ENCODE measurements at regions not wholly inside any gene's neighbourhood (a gene's known extent, or its start where the extent isn't known, plus 50 kb on each side); places are given as distances from the start of the nearest gene placed in this dataset.
A peak's percentile ranks its signal among the peaks of the same experiment; 100 is the strongest.
"Not testable (repeated sequence)": the region's sequence is repeated elsewhere in the genome, so short reads cannot be mapped to it uniquely, and the experiment has no call there.

- TF ChIP-seq, protein P1, sequence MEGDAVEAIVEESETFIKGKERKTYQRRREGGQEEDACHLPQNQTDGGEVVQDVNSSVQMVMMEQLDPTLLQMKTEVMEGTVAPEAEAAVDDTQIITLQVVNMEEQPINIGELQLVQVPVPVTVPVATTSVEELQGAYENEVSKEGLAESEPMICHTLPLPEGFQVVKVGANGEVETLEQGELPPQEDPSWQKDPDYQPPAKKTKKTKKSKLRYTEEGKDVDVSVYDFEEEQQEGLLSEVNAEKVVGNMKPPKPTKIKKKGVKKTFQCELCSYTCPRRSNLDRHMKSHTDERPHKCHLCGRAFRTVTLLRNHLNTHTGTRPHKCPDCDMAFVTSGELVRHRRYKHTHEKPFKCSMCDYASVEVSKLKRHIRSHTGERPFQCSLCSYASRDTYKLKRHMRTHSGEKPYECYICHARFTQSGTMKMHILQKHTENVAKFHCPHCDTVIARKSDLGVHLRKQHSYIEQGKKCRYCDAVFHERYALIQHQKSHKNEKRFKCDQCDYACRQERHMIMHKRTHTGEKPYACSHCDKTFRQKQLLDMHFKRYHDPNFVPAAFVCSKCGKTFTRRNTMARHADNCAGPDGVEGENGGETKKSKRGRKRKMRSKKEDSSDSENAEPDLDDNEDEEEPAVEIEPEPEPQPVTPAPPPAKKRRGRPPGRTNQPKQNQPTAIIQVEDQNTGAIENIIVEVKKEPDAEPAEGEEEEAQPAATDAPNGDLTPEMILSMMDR (conservative IDR thresholded peaks at IDR 0.05) = no peak
- no peak for TF ChIP-seq ZFX (IDR thresholded peaks at IDR 0.05)
Measured at GRCh38 chr4:147151763-147152162, 206.1 kb upstream of the TTC29 start.

DNA sequence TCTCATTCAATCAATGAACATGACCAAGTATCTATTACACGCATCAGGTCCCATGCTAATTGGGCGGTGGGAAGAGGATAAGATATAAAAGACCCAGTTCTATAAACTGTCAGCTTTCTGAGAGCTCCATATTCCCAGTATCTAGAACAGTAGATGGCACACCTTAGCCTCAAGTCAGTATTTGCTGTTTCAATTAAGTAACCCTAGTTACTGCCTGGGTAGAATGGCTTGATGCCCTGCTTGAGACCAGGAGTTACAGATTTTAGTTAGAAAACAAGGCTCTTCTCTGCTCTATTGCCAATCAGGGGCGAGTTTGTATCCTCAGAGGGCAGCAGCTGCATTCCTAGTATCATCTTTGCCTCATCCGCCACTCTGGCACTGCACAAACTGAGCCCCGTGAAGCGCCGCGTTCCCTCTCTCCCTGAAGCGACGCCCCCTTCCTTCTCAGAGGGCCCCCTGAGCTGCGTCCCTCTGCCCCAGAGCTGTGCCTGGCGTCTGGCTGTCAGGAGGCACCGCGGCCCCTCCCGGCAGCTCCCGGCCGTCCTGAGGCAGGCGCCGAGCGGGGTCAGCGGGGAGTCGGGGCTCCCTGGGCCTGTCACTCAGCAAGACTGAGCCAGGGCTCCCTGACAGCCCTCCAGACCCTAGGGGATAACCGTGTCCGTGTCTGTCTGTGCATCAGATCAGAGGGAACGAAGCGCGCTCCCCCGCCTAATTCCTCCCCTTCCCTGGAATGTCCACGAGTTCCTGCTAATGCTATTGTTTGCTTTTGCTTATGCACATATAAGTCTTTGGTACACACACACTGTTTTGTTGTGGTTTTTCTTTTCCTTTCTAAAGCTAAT is 212.4 kb upstream of the TTC29 start:
- TF ChIP-seq, protein P1 (conservative IDR thresholded peaks at IDR 0.05) = no peak; the same call in 1 of the 2 replicates
- no peak for TF ChIP-seq ZFX (IDR thresholded peaks at IDR 0.05)
- peak overlapping the region; percentile 94 for H3K27ac ChIP-seq

More at GRCh38 chr4:147151763-147152162, 206.1 kb upstream of the TTC29 start:
- H3K27ac ChIP-seq = peak overlapping the region; percentile 91; the same call in 1 of the 2 replicates

GRCh38 chr4:147160908-147161513 is 215.3 kb upstream of the TTC29 start:
- no peak for TF ChIP-seq ZFX (IDR thresholded peaks at IDR 0.05)
- TF ChIP-seq, protein P1 (conservative IDR thresholded peaks at IDR 0.05) = peak; percentile 86
- no peak overlapping the region for H3K27ac ChIP-seq

GRCh38 chr4:147163311-147163710 is 217.6 kb upstream of the TTC29 start:
- peak overlapping the region; percentile 69; the same call in 1 of the 2 replicates for H3K27ac ChIP-seq
- TF ChIP-seq, protein P1 (conservative IDR thresholded peaks at IDR 0.05) = no peak
- TF ChIP-seq ZFX (IDR thresholded peaks at IDR 0.05) = no peak

DNA sequence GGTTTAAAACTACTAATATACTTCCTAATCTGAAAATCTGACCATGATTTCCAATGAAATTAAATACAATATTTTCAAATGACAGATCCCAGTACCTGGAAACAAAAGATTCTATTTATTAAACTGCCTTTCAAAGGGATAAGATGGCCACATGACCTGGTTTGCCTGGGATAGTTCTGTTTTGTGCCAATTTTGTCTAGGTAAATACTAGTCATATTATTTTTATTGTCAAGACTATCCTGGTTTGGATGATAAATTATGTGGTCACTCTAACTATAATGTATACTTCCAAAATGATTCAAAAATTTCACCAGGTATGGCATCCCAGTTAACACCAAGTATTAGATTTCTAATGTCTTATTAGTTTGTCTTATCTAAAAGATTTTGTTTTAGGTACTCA is 222.5 kb upstream of the TTC29 start:
- not testable (repeated sequence) for H3K27ac ChIP-seq

DNA sequence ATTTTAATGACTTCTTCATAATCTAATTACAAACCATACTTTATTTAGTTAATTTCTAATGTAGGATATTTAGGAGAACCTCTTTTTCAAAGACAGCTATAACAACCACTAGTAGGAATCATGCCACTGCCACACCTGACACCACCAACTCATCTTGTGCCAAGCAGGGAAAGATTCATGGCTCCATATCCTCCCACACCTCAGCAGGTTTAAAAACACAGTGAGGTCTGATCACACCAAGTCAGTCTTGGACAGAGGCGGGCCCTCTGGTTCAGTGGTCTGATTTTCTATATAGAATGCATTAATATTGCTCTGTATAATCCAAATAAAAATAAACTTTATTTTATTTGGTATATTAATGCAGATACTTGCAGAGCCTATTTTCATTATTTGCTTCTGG is 227.7 kb upstream of the TTC29 start:
- TF ChIP-seq ZFX (IDR thresholded peaks at IDR 0.05) = no peak
- TF ChIP-seq, protein P1 (conservative IDR thresholded peaks at IDR 0.05) = no peak
- no peak overlapping the region for H3K27ac ChIP-seq

DNA sequence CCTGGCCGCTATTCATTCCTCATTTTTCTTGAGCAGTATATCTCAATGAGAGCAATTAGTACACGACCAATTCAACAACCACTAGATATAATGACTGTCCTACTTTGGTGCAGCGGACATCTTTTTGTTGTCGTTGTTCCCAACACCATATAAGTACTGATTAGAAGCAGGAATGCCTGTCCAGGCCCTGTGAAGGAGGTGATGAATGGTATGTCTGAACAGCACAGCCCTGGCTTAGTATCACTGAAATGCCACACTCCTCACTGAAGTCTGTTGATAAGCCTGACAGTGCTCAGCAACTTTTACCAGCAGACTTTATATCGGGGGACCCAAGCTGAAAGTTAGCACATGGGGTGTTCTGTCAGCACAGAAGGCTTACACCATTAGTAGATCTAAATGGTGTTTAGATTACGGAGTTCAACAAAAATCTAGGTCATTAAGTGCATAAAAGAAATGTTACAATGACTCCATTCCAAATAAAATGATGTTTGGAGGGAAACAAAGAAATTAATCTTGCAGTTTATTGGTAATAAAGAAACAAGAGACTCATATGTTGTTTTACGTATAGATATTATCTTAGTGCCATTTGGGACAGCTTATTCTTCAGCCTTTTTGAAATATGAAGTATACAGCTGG is 228.3 kb upstream of the TTC29 start:
- no peak overlapping the region for H3K27ac ChIP-seq
- no peak for TF ChIP-seq ZFX (IDR thresholded peaks at IDR 0.05)
- TF ChIP-seq, protein P1 (conservative IDR thresholded peaks at IDR 0.05) = no peak
